GM18873 (cell line): ENCODE measurements at regions not wholly inside any gene's neighbourhood (a gene's known extent, or its start where the extent isn't known, plus 50 kb on each side); places are given as distances from the start of the nearest gene placed in this dataset.

Source experiments
- ATAC-seq: cut with Tn5 transposase; IDR thresholded peaks from one replicate; pipeline ENCODE4 v1.9.1; 2021; ENCODE audit warnings: mild to moderate bottlenecking, moderate library complexity, moderate number of reproducible peaks; ENCODE audit not compliant: unreplicated experiment, low FRiP score

GRCh38 chr4:129623233-129623875, 527.4 kb downstream of the C4orf33 start:
- no peak for ATAC-seq

- peak; percentile 78 for ATAC-seq
These were observed 545.2 kb downstream of the C4orf33 start for GRCh38 chr4:129641179-129641578.

- no peak for ATAC-seq
These were observed 549.5 kb downstream of the C4orf33 start for GRCh38 chr4:129645461-129645860.

GRCh38 chr4:129668092-129668491, 572.1 kb downstream of the C4orf33 start:
- no peak for ATAC-seq

- no peak for ATAC-seq
These were observed 577.0 kb downstream of the C4orf33 start for GRCh38 chr4:129672941-129673340.

DNA sequence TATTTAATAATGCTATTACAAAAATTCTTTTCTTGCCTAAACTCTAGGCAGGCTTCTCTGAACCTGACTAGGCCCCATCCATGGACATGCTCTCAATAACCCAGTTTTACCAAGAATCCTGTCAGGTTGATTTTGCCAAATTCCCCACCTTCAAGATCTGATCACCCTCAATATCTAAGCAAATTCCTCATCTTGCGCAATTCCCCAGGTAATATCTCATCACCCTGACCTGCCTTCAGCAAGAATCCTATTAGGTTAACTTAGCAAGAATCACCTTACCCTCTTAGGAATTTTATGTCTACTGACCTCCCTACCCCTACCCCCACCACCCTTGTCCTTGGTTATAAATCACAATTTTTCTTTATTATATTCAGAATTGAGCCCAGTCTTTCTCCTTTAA, 579.1 kb downstream of the C4orf33 start:
- ATAC-seq = no peak

DNA sequence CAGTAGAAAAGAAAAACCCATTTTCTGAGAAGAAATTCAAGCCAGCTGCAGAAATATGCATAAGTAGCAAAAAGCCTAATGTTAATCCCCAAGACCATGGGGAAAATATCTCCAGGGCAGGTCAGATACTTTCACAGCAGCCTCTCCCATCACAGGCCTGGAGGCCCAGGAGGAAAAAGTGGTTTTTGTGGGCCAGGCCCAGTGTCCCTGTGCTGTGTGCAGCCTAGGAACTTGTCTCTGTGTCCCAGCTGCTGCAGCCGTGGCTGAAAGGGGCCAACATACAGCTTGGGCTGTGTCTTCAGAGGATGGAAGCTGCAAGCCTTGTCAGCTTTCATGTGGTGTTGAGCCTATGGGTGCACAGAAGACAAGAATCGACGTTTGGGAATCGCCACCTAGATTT, 581.0 kb downstream of the C4orf33 start:
- ATAC-seq = no peak

- ATAC-seq = no peak
These were observed 586.6 kb downstream of the C4orf33 start for GRCh38 chr4:129682586-129682985.

GRCh38 chr4:129707949-129708348, 612.0 kb downstream of the C4orf33 start:
- ATAC-seq = no peak

GRCh38 chr4:129708784-129709183, 612.8 kb downstream of the C4orf33 start:
- no peak for ATAC-seq

DNA sequence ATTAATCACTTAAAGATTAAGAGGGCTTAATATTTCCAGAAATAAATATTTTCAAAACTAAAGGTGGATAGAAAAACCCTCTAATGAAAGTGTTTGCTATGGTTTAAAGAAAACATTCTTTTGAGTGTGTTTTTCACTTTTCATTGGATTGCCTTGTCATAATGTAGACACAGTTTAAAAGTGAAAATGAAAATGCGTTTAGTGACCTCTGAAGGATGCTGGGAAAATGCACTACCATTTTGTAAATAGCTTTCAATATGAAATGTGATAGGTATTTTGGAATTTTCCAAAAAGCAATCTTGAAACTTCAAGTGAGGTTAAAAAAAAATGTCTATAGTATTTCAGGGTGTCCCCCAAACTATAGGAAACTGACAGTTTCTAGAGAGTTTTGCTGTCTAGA, 642.2 kb downstream of the C4orf33 start:
- ATAC-seq = no peak

DNA sequence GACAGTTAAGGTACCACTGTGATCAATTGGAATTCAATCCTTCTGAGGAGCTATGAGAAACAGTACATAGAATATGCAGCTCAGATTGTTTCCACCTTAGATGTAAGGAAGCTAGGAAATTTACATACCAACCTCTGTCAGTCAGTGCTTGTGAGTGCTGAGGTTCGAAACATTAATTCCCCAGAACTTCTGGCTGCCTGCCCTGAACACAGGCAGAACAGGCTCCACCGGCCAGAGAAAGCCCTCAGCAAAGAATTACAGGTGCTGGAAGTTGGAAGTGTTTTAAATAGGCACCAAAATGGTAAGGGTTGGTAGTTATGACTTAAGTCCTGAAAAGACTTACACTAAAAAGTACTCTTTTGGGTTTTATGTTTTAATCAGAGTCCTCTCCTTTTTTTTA, 651.8 kb downstream of the C4orf33 start:
- ATAC-seq = no peak

DNA sequence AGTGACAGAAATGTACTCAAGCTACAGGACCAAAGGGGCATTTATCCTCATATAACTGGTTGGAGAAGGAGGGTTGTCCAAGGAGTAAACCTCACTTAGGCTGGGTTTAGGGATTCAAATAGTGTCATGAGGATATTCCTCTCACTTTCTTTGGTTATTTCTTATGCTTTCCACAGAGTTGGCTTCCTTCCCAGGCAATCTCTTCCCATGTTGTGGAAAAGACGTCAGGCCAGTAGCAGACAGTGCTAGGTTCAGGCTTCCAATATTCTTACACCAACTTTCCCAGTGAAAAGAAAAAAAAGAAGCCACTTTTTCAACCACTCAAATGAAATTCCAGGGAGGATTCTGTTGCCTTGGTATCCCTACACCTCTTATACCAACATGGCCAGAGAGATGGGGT, 653.0 kb downstream of the C4orf33 start:
- ATAC-seq = no peak

- ATAC-seq = no peak
These were observed 655.7 kb downstream of the C4orf33 start for GRCh38 chr4:129751646-129752045.

DNA sequence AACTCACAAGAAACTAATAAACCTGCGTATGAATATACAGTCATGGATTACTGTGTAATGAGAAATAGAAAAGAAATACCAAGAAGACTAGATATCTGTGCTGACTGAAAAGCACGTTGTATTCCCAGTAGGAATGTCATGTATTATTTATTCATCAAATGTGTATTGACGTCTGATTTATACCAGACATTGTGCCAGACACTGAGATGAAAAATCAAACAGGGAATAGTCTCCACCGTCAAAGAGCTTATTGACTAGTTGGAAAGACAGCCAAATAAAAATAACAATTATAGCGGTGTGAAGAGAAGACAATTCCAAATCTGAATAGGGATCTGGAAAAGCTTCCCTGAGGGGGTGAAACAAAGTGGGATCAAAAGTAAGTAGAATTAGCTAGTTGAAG, 687.6 kb downstream of the C4orf33 start:
- ATAC-seq = no peak

DNA sequence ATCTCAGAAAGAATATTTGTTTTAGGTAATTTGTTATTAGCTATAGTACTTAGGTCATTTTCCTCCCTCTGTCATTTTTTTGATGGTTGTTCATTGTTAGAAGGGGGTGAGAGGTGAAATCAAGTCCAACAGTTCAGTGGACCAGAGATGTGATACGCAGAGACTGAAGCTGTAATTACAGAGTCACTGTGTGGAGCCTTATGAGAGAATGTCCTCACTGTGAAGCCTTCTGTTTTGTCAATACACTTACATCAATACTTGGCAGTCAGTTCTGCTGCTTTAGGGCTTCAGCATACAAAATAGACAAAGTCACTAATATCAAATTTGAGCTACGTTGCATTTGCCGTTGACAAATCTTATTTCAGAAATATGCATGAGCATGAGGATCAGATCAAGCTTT, 692.5 kb downstream of the C4orf33 start:
- no peak for ATAC-seq

GRCh38 chr4:129804461-129804981, 708.6 kb downstream of the C4orf33 start:
- no peak for ATAC-seq

DNA sequence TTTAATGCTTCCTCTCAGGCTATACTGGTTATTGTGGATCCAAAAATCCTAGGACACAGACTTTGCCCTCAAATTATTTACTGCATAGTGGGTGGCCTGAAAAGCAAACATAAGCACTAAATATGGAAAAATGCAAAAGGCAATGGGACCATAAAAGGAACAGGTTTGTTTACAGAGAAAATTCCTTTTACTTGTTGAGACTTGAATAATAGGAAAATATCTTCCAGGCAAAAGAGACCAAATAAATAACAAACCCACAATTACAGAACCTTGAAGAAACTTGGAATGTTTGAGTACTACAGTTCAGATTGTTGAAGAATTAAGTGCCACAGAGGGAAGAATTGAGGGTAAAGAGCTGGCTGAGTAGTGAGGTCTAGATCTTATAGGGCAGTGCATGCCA, 711.0 kb downstream of the C4orf33 start:
- no peak for ATAC-seq

DNA sequence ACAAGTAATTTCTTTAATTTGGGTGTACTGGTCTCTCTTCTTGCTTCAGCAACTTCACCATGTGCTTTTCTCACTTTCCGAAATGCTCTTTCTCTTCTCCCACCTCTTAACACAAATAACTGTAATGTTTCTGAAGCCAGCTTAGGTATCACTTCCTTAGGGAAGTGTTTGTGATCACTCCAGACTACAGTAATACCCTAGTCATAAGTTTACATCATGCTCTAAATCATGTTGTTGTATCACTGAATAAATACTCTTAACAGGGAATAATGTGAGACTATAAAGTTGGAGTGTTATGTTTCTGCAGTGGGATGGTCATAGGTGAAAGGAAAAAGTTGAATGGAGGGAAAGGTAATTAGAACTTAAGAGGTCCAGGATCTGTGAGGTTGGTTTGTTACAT, 712.3 kb downstream of the C4orf33 start:
- no peak for ATAC-seq

DNA sequence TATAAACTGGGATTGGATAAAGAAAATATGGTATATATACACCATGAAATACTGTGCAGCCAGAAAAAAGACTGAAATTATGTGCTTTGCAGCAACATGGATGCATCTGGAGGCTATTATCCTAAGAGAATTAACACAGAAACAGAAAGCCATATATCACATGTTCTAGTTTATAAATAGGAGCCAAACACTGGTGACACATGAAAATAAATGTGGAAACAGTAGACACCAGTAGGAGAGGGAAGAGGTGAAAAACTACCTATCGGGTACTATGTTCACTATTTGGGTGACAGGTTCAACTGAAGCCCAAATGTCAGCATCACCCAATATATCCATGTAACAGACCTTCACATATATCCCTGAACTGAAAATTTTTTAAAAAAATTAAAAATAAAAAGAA, 725.1 kb downstream of the C4orf33 start:
- no peak for ATAC-seq

GRCh38 chr4:129821963-129822362, 726.0 kb downstream of the C4orf33 start:
- ATAC-seq = no peak

GRCh38 chr4:129822701-129823100, 726.7 kb downstream of the C4orf33 start:
- no peak for ATAC-seq

- no peak for ATAC-seq
These were observed 727.2 kb downstream of the C4orf33 start for GRCh38 chr4:129823105-129823504.
